Loucy (cell line): ENCODE measurements at regions not wholly inside any gene's neighbourhood (a gene's known extent, or its start where the extent isn't known, plus 50 kb on each side); places are given as distances from the start of the nearest gene placed in this dataset.

Source experiments
- H2AFZ ChIP-seq: fragments of 200-600 bp; sonication (generic); 2 replicates; pipeline ENCODE4 v1.6.0; 2016; ENCODE audit warnings: antibody characterized with exemption, mild to moderate bottlenecking, low read length, moderate library complexity
- H3F3A ChIP-seq: fragments of 200-600 bp; 2 replicates; pipeline ENCODE4 v1.6.0; 2016; ENCODE audit warnings: antibody characterized with exemption, low read depth, mild to moderate bottlenecking
- H3K27me3 ChIP-seq: fragments of 200-600 bp; sonication (generic); 2 replicates; pipeline ENCODE4 v1.6.1; 2014; ENCODE audit warnings: low read length, mild to moderate bottlenecking; ENCODE audit not compliant: insufficient read depth, poor library complexity, severe bottlenecking
- H3K36me3 ChIP-seq: fragments of 200-600 bp; sonication (generic); 2 replicates; pipeline ENCODE4 v1.6.1; 2016; ENCODE audit warnings: low read length; ENCODE audit not compliant: insufficient read depth
- H3K4me1 ChIP-seq: fragments of 200-600 bp; sonication (generic); 2 replicates; pipeline ENCODE4 v1.5.1; 2014; ENCODE audit warnings: low read length, mild to moderate bottlenecking; ENCODE audit not compliant: insufficient read depth, poor library complexity, severe bottlenecking
- H3K4me2 ChIP-seq: fragments of 200-600 bp; sonication (generic); 2 replicates; pipeline ENCODE4 v1.6.0; 2014; ENCODE audit warnings: antibody characterized with exemption, low read length, low read depth, mild to moderate bottlenecking; ENCODE audit not compliant: poor library complexity, severe bottlenecking
- H3K4me3 ChIP-seq: fragments of 200-600 bp; sonication (generic); 2 replicates; pipeline ENCODE4 v1.5.1; 2014; ENCODE audit warnings: low read length, mild to moderate bottlenecking, mixed read lengths; ENCODE audit not compliant: poor library complexity, severe bottlenecking
- H3K79me2 ChIP-seq: fragments of 200-600 bp; sonication (generic); 2 replicates; pipeline ENCODE4 v1.6.1; 2014; ENCODE audit warnings: low read length; ENCODE audit not compliant: insufficient read depth
- H3K9ac ChIP-seq: fragments of 200-600 bp; sonication (generic); 2 replicates; pipeline ENCODE4 v1.6.0; 2014; ENCODE audit warnings: mild to moderate bottlenecking, low read depth, low read length, moderate library complexity; ENCODE audit not compliant: poor library complexity, severe bottlenecking
- H3K9me2 ChIP-seq: fragments of 200-600 bp; sonication (generic); replicated peaks from 2 replicates; pipeline ENCODE4 v1.6.1; 2016; ENCODE audit warnings: low read depth, low read length, mixed read lengths
- H3K9me3 ChIP-seq: fragments of 200-600 bp; sonication (generic); 2 replicates; pipeline ENCODE4 v1.6.1; 2014; ENCODE audit warnings: mild to moderate bottlenecking, antibody characterized with exemption, low read length, low read depth; ENCODE audit not compliant: insufficient read depth
- H4K20me1 ChIP-seq: fragments of 200-600 bp; sonication (generic); 2 replicates; pipeline ENCODE4 v1.6.0; 2014; ENCODE audit warnings: antibody characterized with exemption, low read length, mild to moderate bottlenecking; ENCODE audit not compliant: insufficient read depth, poor library complexity, severe bottlenecking
- EZH2phosphoT487 ChIP-seq: fragments of 200-600 bp; IDR thresholded peaks from 2 replicates; pipeline ENCODE4 v1.6.1; 2018; ENCODE audit warnings: antibody characterized with exemption, mild to moderate bottlenecking, moderate library complexity, borderline replicate concordance
- TF ChIP-seq, protein P1 (sequence below): fragments of 200-600 bp; sonication (generic); conservative IDR thresholded peaks from 2 replicates; pipeline ENCODE4 v1.5.1; 2014; ENCODE audit warnings: mild to moderate bottlenecking, antibody characterized with exemption, low read length

DNA sequence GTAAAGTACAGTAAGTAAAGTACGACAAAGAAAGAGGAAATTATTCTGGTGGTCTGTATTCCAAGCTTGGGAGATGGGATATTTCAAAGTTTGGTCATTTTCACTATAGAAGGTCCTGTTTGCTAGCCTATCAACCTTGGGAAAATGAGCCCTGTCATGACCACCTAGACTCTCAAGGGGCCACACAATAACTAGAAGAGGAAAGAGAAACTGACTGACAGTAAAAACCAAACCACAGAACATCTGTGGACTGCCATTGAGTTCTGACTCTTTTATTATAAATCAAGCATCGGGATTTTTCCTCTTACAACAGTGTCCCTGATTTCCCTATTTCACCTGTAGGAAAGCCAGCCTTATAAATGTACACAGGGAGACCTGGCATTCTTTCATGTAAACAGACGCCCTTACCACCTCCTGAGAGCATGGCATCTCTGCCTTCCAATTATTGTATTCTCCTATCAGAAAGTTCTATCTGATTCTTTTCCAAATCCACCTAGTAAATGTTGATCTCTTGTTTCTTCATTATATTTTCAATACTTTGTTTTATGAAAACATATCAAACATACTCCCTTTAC lies 80.0 kb downstream of the ZNF622 start:
- H3K4me1 ChIP-seq, result no peaks in the 10 kb centered on the region
- H3K9me3 ChIP-seq, result no peaks in the 10 kb centered on the region
- no peaks in the 10 kb centered on the region for H3F3A ChIP-seq
- no peaks in the 10 kb centered on the region for H3K9me2 ChIP-seq
- H4K20me1 ChIP-seq, result no peaks in the 10 kb centered on the region
- no peak overlapping the region for H2AFZ ChIP-seq
- H3K79me2 ChIP-seq, result no peaks in the 10 kb centered on the region
- no peaks in the 10 kb centered on the region for H3K36me3 ChIP-seq
- no peaks in the 10 kb centered on the region for H3K27me3 ChIP-seq
- no peak overlapping the region for H3K4me3 ChIP-seq
- H3K4me2 ChIP-seq, result no peak overlapping the region
- TF ChIP-seq, protein P1, sequence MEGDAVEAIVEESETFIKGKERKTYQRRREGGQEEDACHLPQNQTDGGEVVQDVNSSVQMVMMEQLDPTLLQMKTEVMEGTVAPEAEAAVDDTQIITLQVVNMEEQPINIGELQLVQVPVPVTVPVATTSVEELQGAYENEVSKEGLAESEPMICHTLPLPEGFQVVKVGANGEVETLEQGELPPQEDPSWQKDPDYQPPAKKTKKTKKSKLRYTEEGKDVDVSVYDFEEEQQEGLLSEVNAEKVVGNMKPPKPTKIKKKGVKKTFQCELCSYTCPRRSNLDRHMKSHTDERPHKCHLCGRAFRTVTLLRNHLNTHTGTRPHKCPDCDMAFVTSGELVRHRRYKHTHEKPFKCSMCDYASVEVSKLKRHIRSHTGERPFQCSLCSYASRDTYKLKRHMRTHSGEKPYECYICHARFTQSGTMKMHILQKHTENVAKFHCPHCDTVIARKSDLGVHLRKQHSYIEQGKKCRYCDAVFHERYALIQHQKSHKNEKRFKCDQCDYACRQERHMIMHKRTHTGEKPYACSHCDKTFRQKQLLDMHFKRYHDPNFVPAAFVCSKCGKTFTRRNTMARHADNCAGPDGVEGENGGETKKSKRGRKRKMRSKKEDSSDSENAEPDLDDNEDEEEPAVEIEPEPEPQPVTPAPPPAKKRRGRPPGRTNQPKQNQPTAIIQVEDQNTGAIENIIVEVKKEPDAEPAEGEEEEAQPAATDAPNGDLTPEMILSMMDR, result no peak
- TF ChIP-seq EZH2phosphoT487, result no peak
- no peak overlapping the region for H3K9ac ChIP-seq

DNA sequence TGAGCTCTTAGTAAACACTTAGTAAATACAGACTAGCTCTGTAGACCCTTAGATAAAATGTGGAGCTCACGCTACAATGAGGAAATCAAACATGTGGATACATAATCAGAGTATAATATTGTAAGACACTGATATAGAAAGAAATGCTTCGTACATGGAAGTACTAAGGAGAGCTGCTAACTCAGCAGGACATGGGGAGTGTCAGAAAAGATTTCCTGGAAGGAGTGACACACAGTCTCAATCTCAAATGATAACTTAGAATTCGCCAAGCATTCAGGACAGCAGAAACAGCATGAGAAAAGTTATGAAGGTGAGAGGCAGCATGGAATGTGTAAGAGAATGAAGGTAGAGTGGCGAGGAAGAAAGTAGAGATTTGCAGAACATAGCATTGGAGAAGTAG lies 80.8 kb downstream of the ZNF622 start:
- Histone ChIP-seq H3K4me2 (no peak overlapping the region), H3K9me3 (no peaks in the 10 kb centered on the region), H3K27me3 (no peaks in the 10 kb centered on the region), H3K4me3 (no peak overlapping the region), H3K9me2 (no peaks in the 10 kb centered on the region), H3K4me1 (no peaks in the 10 kb centered on the region), H3F3A (no peaks in the 10 kb centered on the region), H2AFZ (no peak overlapping the region), H3K9ac (no peak overlapping the region), H3K36me3 (no peaks in the 10 kb centered on the region), H3K79me2 (no peaks in the 10 kb centered on the region), H4K20me1 (no peaks in the 10 kb centered on the region)
- TF ChIP-seq, protein P1, result no peak
- no peak for TF ChIP-seq EZH2phosphoT487

DNA sequence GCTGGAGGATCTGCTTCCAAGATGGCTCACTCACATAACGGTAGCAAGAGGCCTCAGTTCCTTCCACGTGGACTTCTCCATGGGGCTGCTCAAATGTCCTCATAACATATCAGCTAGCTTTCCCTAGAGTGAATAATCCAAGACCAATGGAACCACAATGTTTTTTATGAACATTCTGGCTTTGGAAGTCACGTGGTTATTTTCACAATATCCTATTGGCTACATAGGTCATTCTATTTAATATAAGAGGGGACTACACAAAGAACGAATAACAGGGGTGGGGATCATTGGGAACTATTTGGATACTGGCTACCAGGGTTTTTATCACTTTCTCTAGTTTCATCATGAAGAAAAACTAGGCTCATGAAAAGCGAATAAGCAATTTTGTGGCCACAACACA lies 81.4 kb downstream of the ZNF622 start:
- Histone ChIP-seq H3F3A (no peaks in the 10 kb centered on the region), H4K20me1 (no peaks in the 10 kb centered on the region), H2AFZ (no peak overlapping the region), H3K79me2 (no peaks in the 10 kb centered on the region), H3K4me1 (no peaks in the 10 kb centered on the region), H3K36me3 (no peaks in the 10 kb centered on the region), H3K9ac (no peak overlapping the region), H3K27me3 (no peaks in the 10 kb centered on the region), H3K4me3 (no peak overlapping the region), H3K4me2 (no peak overlapping the region), H3K9me3 (no peaks in the 10 kb centered on the region), H3K9me2 (no peaks in the 10 kb centered on the region)
- TF ChIP-seq, protein P1, result no peak
